HCT116 (cell line): ENCODE measurements at regions not wholly inside any gene's neighbourhood (a gene's known extent, or its start where the extent isn't known, plus 50 kb on each side); places are given as distances from the start of the nearest gene placed in this dataset.
A peak's percentile ranks its signal among the peaks of the same experiment; 100 is the strongest.

ENCODE experiments used
- ATAC-seq: fragments of 200-7000 bp; cut with Tn5 transposase; 2 replicates; pipeline ENCODE4 v1.9.1; 2020; ENCODE audit warnings: mild to moderate bottlenecking, moderate library complexity
- BruUV-seq: library from RNA; stranded (reverse); fragments of 400-500 nt; replicated peaks from 2 replicates; lab custom pipeline; 2021; lab: Mats Ljungman, UMichigan
- CTCF ChIA-PET: fragments of 300-600 bp; sonication (Branson Sonifier 250); formaldehyde crosslinking; loops from one replicate; lab custom pipeline; 2021; ENCODE audit warnings: antibody characterized with exemption; lab: Charles Lee
- POLR2A ChIA-PET: fragments of 300-600, 350-600 bp; sonication (Branson Sonifier 250); formaldehyde crosslinking; loops from one replicate; lab custom pipeline; 2021; ENCODE audit warnings: antibody characterized with exemption; lab: Charles Lee
- RAD21 ChIA-PET, 2 experiments: fragments of 300-600 bp; sonication (Branson Sonifier 250); formaldehyde crosslinking; loops; one replicate each; lab custom pipeline; 2023; ENCODE audit warnings: low total read pairs in 2 of 2; ENCODE audit not compliant: uncharacterized antibody in 2 of 2, unreplicated experiment in 2 of 2, low non-redundant PET in 1 of 2; lab: Charles Lee
- DNase-seq: peaks from one replicate; pipeline ENCODE4 v3.0.0-alpha.2; 2010; ENCODE audit warnings: low read depth, low spot score
- H2AFZ ChIP-seq: fragments of 200-600 bp; shearing (Covaris generic), sonication (generic); 2 replicates; pipeline ENCODE4 v1.6.1; 2017; ENCODE audit warnings: low read depth, mixed run types, mixed read lengths, antibody characterized with exemption, low read length; ENCODE audit not compliant: poor library complexity, severe bottlenecking
- H3K27ac ChIP-seq: 2 replicates; pipeline ENCODE4 v1.5.1; 2012; ENCODE audit warnings: low read depth, low read length
- H3K27me3 ChIP-seq: fragments of 200-600 bp; sonication (generic); 2 replicates; pipeline ENCODE4 v1.6.1; 2016; ENCODE audit warnings: mixed run types, low read length, mixed read lengths; ENCODE audit not compliant: insufficient read depth
- H3K36me3 ChIP-seq, 2 experiments: fragments of 200-500 bp in 1 of 2; fragments of 200-600 bp in 1 of 2; sonication (Bioruptor generic) in 1 of 2; sonication (generic) in 1 of 2; 2 replicates each; pipeline versions ENCODE4 v1.5.1 to v1.6.1; 2014 to 2016; ENCODE audit warnings: low read length in 2 of 2, inconsistent platforms in 1 of 2, mixed read lengths in 1 of 2, mixed run types in 1 of 2; ENCODE audit not compliant: insufficient read depth in 2 of 2, control insufficient read depth in 1 of 2
- H3K4me1 ChIP-seq, 2 experiments: fragments of 200-600 bp in 1 of 2; sonication (generic) in 1 of 2; 2 replicates each; pipeline versions ENCODE4 v1.5.1 to v1.6.1; 2012 to 2017; ENCODE audit warnings: low read length in 2 of 2, inconsistent platforms in 1 of 2, mild to moderate bottlenecking in 1 of 2, mixed read lengths in 1 of 2, mixed run types in 1 of 2, moderate library complexity in 1 of 2; ENCODE audit not compliant: insufficient read depth in 2 of 2, control insufficient read depth in 1 of 2
- H3K4me2 ChIP-seq: fragments of 200-600 bp; sonication (generic); 2 replicates; pipeline ENCODE4 v1.6.1; 2017; ENCODE audit warnings: mixed run types, low read length, mixed read lengths
- H3K4me3 ChIP-seq, 2 experiments: fragments of 200-600 bp in 1 of 2; sonication (generic) in 1 of 2; replicated peaks in 1 of 2; 2 replicates each; pipeline ENCODE4 v1.5.1; 2011 to 2016; ENCODE audit warnings: low read length in 2 of 2, control low read depth in 1 of 2, low read depth in 1 of 2, mild to moderate bottlenecking in 1 of 2, mixed read lengths in 1 of 2, mixed run types in 1 of 2
- H3K79me2 ChIP-seq: fragments of 200-600 bp; sonication (generic); 2 replicates; pipeline ENCODE4 v1.6.1; 2017; ENCODE audit warnings: mild to moderate bottlenecking, mixed run types, low read length, moderate library complexity, mixed read lengths; ENCODE audit not compliant: insufficient read depth
- H3K9ac ChIP-seq: fragments of 200-600 bp; sonication (generic); 2 replicates; pipeline ENCODE4 v1.6.1; 2016; ENCODE audit warnings: low read length, mixed read lengths
- H3K9me2 ChIP-seq: fragments of 200-600 bp; sonication (generic), shearing (Covaris generic); 2 replicates; pipeline ENCODE4 v1.6.1; 2017; ENCODE audit warnings: mixed run types, mild to moderate bottlenecking, moderate library complexity; ENCODE audit not compliant: insufficient read depth
- H3K9me3 ChIP-seq, 2 experiments: fragments of 200-500 bp in 1 of 2; fragments of 200-600 bp in 1 of 2; sonication (Bioruptor generic) in 1 of 2; sonication (generic) in 1 of 2; 2 replicates each; pipeline ENCODE4 v1.6.1; 2014 to 2017; ENCODE audit warnings: low read length in 2 of 2, mixed read lengths in 2 of 2, inconsistent platforms in 1 of 2, low read depth in 1 of 2, mild to moderate bottlenecking in 1 of 2, mixed run types in 1 of 2, moderate library complexity in 1 of 2; ENCODE audit not compliant: control insufficient read depth in 1 of 2, insufficient read depth in 1 of 2
- H4K20me1 ChIP-seq: fragments of 200-600 bp; sonication (generic), shearing (Covaris generic); 2 replicates; pipeline ENCODE4 v1.6.1; 2017; ENCODE audit warnings: mixed run types, mild to moderate bottlenecking, moderate library complexity; ENCODE audit not compliant: insufficient read depth
- ATF3 ChIP-seq: IDR thresholded peaks from 2 replicates; pipeline ENCODE4 v1.6.1; 2012
- CEBPB ChIP-seq: IDR thresholded peaks from 2 replicates; pipeline ENCODE4 v1.6.1; 2012; ENCODE audit warnings: low read depth
- CTCF ChIP-seq, 3 experiments: fragments of 200-600 bp in 1 of 3; sonication (generic) in 1 of 3; IDR thresholded peaks in 2 of 3; conservative IDR thresholded peaks in 1 of 3; 2 replicates each; pipeline ENCODE4 v1.5.1; 2012 to 2017; ENCODE audit warnings: low read depth in 2 of 3, low read length in 2 of 3, antibody characterized with exemption in 1 of 3, borderline replicate concordance in 1 of 3, control low read depth in 1 of 3, mild to moderate bottlenecking in 1 of 3, mixed read lengths in 1 of 3, mixed run types in 1 of 3, moderate library complexity in 1 of 3; ENCODE audit not compliant: insufficient read depth in 1 of 3
- ELF1 ChIP-seq: IDR thresholded peaks from 2 replicates; pipeline ENCODE4 v1.6.1; 2012; ENCODE audit warnings: low read depth, borderline replicate concordance
- EZH2phosphoT487 ChIP-seq: fragments of 200-600 bp; IDR thresholded peaks from 2 replicates; pipeline ENCODE4 v1.6.1; 2018; ENCODE audit warnings: antibody characterized with exemption, borderline replicate concordance
- FOSL1 ChIP-seq: IDR thresholded peaks from 2 replicates; pipeline ENCODE4 v1.6.1; 2012; ENCODE audit warnings: low read depth
- JUND ChIP-seq: IDR thresholded peaks from 2 replicates; pipeline ENCODE4 v1.6.1; 2012
- MAX ChIP-seq: IDR thresholded peaks from 2 replicates; pipeline ENCODE4 v1.6.1; 2012
- POLR2A ChIP-seq: IDR thresholded peaks from 2 replicates; pipeline ENCODE4 v1.7.0; 2011; ENCODE audit warnings: borderline replicate concordance; ENCODE audit not compliant: insufficient read depth, insufficient read length; ENCODE audit errors: extremely low read depth
- POLR2AphosphoS5 ChIP-seq: IDR thresholded peaks from 2 replicates; pipeline ENCODE4 v1.6.1; 2011; ENCODE audit warnings: mild to moderate bottlenecking, low read depth, low read length, moderate library complexity
- RAD21 ChIP-seq: IDR thresholded peaks from 2 replicates; pipeline ENCODE4 v1.6.1; 2012; ENCODE audit warnings: low read depth, mild to moderate bottlenecking
- REST ChIP-seq: IDR thresholded peaks from 2 replicates; pipeline ENCODE4 v1.6.1; 2012; ENCODE audit warnings: low read depth
- SP1 ChIP-seq: IDR thresholded peaks from 2 replicates; pipeline ENCODE4 v1.6.1; 2012; ENCODE audit warnings: low read depth
- SRF ChIP-seq: IDR thresholded peaks from 2 replicates; pipeline ENCODE4 v1.6.1; 2012; ENCODE audit warnings: low read depth
- TCF7L2 ChIP-seq: IDR thresholded peaks from 2 replicates; pipeline ENCODE4 v1.7.0; 2011; ENCODE audit warnings: borderline replicate concordance, inconsistent platforms; ENCODE audit not compliant: insufficient read depth, insufficient read length; ENCODE audit errors: extremely low read depth
- YY1 ChIP-seq: IDR thresholded peaks from 2 replicates; pipeline ENCODE4 v1.6.1; 2011; ENCODE audit warnings: low read length, low read depth, moderate library complexity, mild to moderate bottlenecking; ENCODE audit not compliant: insufficient replicate concordance; ENCODE audit errors: extremely low read depth
- ZBTB33 ChIP-seq: IDR thresholded peaks from 2 replicates; pipeline ENCODE4 v1.6.1; 2011; ENCODE audit warnings: mild to moderate bottlenecking, low read length, moderate library complexity; ENCODE audit not compliant: insufficient replicate concordance; ENCODE audit errors: extremely low read depth
- ZFX ChIP-seq: fragments of 450-650 bp; IDR thresholded peaks from 2 replicates; pipeline ENCODE4 v1.6.1; 2017
- intact Hi-C: fragments of 100-400 bp; cut with micrococcal nuclease; formaldehyde crosslinking; loops from 2 replicates; pipeline ENCODE4 v1.10.0; 2022

GRCh38 chr6:28758046-28758817, 165.6 kb downstream of the TRIM27 start:
- no peaks in the 10 kb centered on the region for H3K9me2 ChIP-seq
- peak overlapping the region; percentile 99 for H2AFZ ChIP-seq
- H3K4me1 ChIP-seq = peaks cover 14 to 37% of the 10 kb centered on the region in 2 experiments
- no peaks in the 10 kb centered on the region for H3K27me3 ChIP-seq
- H3K79me2 ChIP-seq = no peaks in the 10 kb centered on the region
- POLR2A ChIA-PET = interaction anchor here (0.6 to 1.6 kb wide), 11 partner anchors 9 to 1037 kb away, joined by 3 to 7 read pairs (median 4); no protein-coding TSS in a partner anchor
- DNase-seq = peak; percentile 86
- peak overlapping the region; percentile 34 to 58 for H3K4me3 ChIP-seq
- peak overlapping the region; percentile 79 for H3K27ac ChIP-seq
- no peaks in the 10 kb centered on the region for H3K36me3 ChIP-seq
- H3K4me2 ChIP-seq = peak overlapping the region; percentile 85
- intact Hi-C loops = loop anchor here (5.0 kb wide), 1 partner anchor 139 kb away; no protein-coding TSS in a partner anchor
- H3K9ac ChIP-seq = peak overlapping the region; percentile 66
- RAD21 ChIA-PET = no interaction called here
- BruUV-seq = no TSS peak
- no peaks in the 10 kb centered on the region for H3K9me3 ChIP-seq
- CTCF ChIA-PET = interaction anchor here (0.7 to 1.6 kb wide), 4 partner anchors 11 to 16 kb away, joined by 3 to 6 read pairs (median 4); no protein-coding TSS in a partner anchor
- ATAC-seq = peak; percentile 76
- H4K20me1 ChIP-seq = no peaks in the 10 kb centered on the region
- no peak for TF ChIP-seq FOSL1
- no peak for TF ChIP-seq CTCF (IDR thresholded peaks at IDR 0.05 in 2 of 3, conservative IDR thresholded peaks at IDR 0.05 in 1 of 3; ENCODE audit: borderline replicate concordance in 1 of 3, insufficient read depth in 1 of 3, low read depth in 2 of 3, low read length in 2 of 3)
- no peak for TF ChIP-seq ZBTB33
- TF ChIP-seq ATF3 = peak; percentile 84
- TF ChIP-seq POLR2A = peak; percentile 15
- no peak for TF ChIP-seq REST
- no peak for TF ChIP-seq EZH2phosphoT487
- TF ChIP-seq MAX = peak; percentile 90
- TF ChIP-seq JUND = no peak
- peak; percentile 56 for TF ChIP-seq POLR2AphosphoS5
- TF ChIP-seq CEBPB = peak; percentile 95
- no peak; the same call in 1 of the 2 replicates for TF ChIP-seq SP1
- no peak; the same call in 1 of the 2 replicates for TF ChIP-seq ELF1
- TF ChIP-seq ZFX = no peak
- no peak for TF ChIP-seq TCF7L2
- TF ChIP-seq YY1 = peak; percentile 66
- no peak for TF ChIP-seq SRF
- no peak for TF ChIP-seq RAD21
